IPS-18a (cell line): ENCODE measurements at regions not wholly inside any gene's neighbourhood (a gene's known extent, or its start where the extent isn't known, plus 50 kb on each side); places are given as distances from the start of the nearest gene placed in this dataset.

Source experiments
- H3K27ac ChIP-seq: one replicate; pipeline ENCODE4 v1.5.1; 2013; ENCODE audit warnings: low read length
- H3K27me3 ChIP-seq: one replicate; pipeline ENCODE4 v1.6.1; 2013; ENCODE audit warnings: mild to moderate bottlenecking, low read length; ENCODE audit not compliant: control insufficient read depth, insufficient read depth
- H3K36me3 ChIP-seq: one replicate; pipeline ENCODE4 v1.6.1; 2013; ENCODE audit warnings: low read depth, low read length; ENCODE audit not compliant: control insufficient read depth
- H3K4me1 ChIP-seq: one replicate; pipeline ENCODE4 v1.6.1; 2013; ENCODE audit warnings: low read depth, low read length; ENCODE audit not compliant: control insufficient read depth
- H3K4me3 ChIP-seq: one replicate; pipeline ENCODE4 v1.5.1; 2013; ENCODE audit warnings: low read length
- H3K9ac ChIP-seq: one replicate; pipeline ENCODE4 v1.6.1; 2013; ENCODE audit warnings: mild to moderate bottlenecking, low read length, moderate library complexity
- H3K9me3 ChIP-seq: one replicate; pipeline ENCODE4 v1.6.1; 2013; ENCODE audit warnings: low read depth, low read length; ENCODE audit not compliant: control insufficient read depth

DNA sequence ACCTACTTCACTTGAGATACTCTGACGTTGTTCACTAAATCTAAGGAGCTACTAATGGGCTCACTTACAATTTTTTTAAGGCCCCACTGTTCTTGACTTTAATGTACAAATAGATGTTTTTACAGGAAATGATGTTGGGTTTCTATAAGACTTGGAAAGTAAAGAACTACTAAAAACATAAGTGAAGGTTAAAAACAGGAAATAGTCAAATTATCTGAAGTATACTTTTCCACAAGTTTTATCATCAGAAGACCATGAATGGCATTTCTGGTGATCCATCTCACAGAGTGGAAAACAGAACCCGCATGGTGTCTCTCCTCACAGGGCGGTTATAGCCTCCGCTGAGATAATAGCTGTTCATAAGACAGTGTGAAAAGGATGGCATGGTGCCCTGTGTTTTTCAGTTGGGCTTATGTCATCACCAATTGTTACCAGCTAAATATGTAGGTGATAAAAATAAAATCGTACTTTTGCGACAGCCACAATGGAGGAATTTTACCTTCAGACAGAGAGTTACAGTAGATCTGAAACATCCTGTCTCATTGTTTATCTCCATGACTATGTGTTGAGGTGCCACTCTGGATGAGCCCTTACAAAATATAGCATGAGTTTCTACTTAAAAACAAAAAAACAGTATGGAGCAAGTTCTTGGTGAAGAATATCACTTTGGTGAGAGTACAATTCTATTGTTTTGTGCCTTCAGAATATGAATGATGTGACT, 462.4 kb downstream of the RAP2B start:
- Histone ChIP-seq H3K4me3 (no peak overlapping the region), H3K9ac (no peak overlapping the region), H3K9me3 (peaks cover 6% of the 10 kb centered on the region), H3K36me3 (no peaks in the 10 kb centered on the region), H3K27ac (no peak overlapping the region), H3K27me3 (no peaks in the 10 kb centered on the region), H3K4me1 (peaks cover 10% of the 10 kb centered on the region)

DNA sequence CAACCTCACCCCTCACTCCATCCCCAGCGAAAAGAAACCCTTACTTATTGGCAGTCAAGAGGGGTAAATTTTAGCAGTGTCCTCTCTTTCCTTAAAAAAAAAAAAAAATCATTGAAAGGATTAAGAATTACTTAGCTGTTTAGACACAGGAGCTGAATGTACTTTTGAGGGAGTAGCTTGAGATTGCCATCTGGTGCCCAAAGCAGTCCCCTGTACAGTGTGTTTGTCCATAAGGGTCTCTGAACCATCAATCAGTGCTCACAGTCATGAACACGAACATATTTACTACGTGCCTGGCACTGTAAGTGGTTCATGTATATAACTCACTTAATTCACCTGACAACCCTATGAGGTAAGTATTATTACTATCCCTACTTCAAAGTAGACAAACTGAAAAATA, 463.5 kb downstream of the RAP2B start:
- Histone ChIP-seq H3K9ac (no peak overlapping the region), H3K27me3 (no peaks in the 10 kb centered on the region), H3K36me3 (no peaks in the 10 kb centered on the region), H3K9me3 (peaks cover 5% of the 10 kb centered on the region), H3K4me1 (peaks cover 10% of the 10 kb centered on the region), H3K4me3 (no peak overlapping the region), H3K27ac (no peak overlapping the region)

DNA sequence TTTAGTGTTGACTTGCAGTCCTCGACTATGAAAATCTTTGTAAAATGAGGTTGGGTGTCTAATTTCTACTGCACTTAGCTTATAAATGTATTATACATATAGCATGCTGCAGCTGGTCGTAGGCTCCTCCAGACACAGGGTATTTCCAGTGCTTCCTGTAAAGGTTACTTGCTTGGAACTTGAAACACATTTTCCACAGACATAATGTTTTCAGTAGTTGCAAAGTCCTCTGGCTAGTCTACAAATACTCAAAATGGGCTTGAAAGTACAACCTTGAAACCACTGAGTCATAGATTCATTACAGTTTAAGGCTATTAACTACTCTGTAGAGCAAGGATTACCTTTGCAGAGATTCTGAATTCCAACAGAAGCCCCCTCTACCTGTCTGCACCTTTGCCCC, 464.1 kb downstream of the RAP2B start:
- Histone ChIP-seq H3K27ac (no peak overlapping the region), H3K36me3 (no peaks in the 10 kb centered on the region), H3K27me3 (no peaks in the 10 kb centered on the region), H3K9me3 (no peaks in the 10 kb centered on the region), H3K4me3 (no peak overlapping the region), H3K4me1 (peaks cover 10% of the 10 kb centered on the region), H3K9ac (no peak overlapping the region)

DNA sequence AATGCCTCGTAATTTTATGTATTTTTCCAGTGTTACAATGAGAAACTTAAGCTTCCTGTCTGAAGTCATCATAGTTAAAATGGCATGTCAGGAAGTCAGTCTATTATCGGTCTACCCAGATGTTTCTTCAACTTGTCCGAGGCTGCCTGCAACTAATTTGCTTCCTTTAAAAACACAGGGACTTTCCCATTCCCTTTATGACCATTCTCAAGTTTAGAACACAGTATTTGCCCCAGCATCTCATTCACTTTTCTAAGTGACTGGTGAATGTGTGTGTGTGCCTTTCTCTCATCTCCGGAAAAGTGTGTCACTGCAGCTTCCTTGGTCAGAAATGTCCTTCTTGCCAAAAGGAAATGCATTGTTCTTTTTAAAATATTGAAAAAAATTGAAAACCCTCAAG, 466.6 kb downstream of the RAP2B start:
- Histone ChIP-seq H3K9me3 (no peaks in the 10 kb centered on the region), H3K4me3 (no peak overlapping the region), H3K9ac (no peak overlapping the region), H3K27me3 (no peaks in the 10 kb centered on the region), H3K27ac (no peak overlapping the region), H3K36me3 (no peaks in the 10 kb centered on the region), H3K4me1 (peaks cover 3% of the 10 kb centered on the region)

DNA sequence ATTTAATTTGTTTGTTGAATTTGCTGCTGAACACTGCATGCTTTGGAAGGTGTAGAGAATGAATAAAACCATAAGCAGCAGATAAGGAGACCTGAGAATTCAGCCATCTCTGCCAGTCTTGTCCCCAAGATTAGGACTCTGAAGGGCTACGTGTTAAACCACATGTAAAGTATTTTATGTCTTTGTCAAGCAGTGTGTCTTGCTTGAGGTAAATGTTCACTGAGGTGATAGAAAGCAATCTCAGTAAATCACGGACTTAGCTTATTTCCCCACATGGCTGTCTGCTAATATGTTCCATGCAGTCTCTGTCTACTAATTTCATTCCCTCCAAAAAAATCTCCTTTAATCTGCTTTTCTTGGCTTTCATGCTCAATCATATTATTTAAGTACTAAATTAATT, 467.1 kb downstream of the RAP2B start:
- no peak overlapping the region for H3K27ac ChIP-seq

DNA sequence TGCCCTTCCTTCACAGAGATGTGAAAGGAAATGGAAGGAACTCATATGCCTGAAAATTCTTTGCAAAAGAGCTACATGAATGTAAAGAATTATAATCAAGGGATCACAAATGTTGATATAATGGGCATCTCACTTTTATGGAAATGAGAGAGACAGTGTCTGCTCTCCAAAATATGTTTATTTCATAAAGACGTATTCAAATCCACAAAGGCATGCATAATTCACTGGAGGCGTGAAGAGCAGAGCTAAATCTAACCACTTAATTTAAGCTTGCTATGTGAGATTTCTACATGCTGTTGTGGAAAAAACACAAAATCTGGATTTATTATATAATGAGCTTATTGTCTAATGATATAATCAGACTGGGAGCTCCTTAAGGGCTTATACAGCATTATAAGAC, 469.1 kb downstream of the RAP2B start:
- Histone ChIP-seq H3K9ac (no peak overlapping the region), H3K36me3 (no peaks in the 10 kb centered on the region)

More for the DNA sequence above, 467.1 kb downstream of the RAP2B start:
- Histone ChIP-seq H3K9ac (no peak overlapping the region), H3K4me1 (peaks cover 3% of the 10 kb centered on the region), H3K27me3 (no peaks in the 10 kb centered on the region), H3K9me3 (no peaks in the 10 kb centered on the region), H3K36me3 (no peaks in the 10 kb centered on the region), H3K4me3 (no peak overlapping the region)

DNA sequence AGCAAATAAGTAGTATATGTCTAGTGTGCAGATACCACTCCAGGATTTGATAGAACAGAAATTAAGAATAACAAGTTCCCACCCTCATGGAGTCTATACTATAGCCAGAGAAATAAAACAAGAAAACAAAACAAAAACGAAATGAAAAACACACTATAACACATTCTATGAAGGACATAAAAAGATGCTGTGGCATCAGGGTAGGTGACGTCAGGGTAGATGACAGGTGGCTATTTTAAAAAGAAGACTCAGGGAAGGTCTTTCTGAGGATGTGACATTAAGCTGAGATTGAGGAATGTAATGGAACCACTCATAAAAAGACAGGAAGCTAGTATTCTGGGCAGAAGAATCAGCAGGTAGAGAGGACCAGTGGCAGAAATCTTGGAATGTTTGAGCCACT, 469.6 kb downstream of the RAP2B start:
- H3K36me3 ChIP-seq = no peaks in the 10 kb centered on the region
- H3K9ac ChIP-seq = no peak overlapping the region
- no peak overlapping the region for H3K4me3 ChIP-seq
- no peak overlapping the region for H3K27ac ChIP-seq
- no peaks in the 10 kb centered on the region for H3K27me3 ChIP-seq
- H3K4me1 ChIP-seq = peaks cover 4% of the 10 kb centered on the region
- no peaks in the 10 kb centered on the region for H3K9me3 ChIP-seq

More for the DNA sequence above, 469.1 kb downstream of the RAP2B start:
- Histone ChIP-seq H3K27me3 (no peaks in the 10 kb centered on the region), H3K27ac (no peak overlapping the region), H3K4me3 (no peak overlapping the region), H3K9me3 (no peaks in the 10 kb centered on the region), H3K4me1 (peaks cover 4% of the 10 kb centered on the region)

DNA sequence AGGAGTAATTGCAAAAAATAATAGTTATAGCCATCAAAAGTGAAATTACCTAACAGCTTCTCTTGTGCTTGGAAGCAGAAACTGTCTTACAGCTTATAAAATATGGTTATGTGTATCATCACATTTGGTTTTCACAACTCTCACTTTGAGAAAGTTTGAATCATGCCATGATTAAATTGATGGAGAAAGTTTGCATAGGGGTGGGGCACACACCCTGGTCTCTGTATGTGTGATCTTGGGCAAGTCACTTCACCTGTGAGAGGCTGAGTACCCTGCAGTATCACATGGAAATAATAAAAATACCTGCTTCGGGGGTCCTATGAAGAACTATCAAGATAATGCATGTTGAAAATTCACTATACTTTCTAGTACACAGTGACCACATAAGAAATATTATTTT, 471.4 kb downstream of the RAP2B start:
- Histone ChIP-seq H3K4me3 (no peak overlapping the region), H3K27ac (no peak overlapping the region), H3K27me3 (no peaks in the 10 kb centered on the region)

DNA sequence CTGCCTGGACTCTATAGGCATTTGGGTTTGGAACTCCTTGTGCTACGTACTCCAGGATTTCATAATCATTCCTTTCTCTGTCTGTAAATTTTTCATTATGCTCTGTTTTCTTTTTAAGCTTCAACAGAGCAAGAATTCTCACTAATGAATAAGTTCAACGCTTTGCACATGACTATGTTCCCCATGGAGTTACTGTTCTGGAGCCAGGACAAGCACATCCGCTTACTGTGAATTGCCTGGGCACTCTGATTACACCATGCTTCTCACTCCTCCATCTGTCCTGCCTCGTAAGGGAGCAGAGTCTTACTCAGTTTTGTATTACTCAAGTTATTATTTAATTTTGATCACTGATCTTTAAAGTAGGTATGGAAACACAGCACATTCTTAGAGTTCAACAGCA, 472.7 kb downstream of the RAP2B start:
- no peak overlapping the region for H3K4me3 ChIP-seq
- no peaks in the 10 kb centered on the region for H3K36me3 ChIP-seq
- H3K9me3 ChIP-seq = no peaks in the 10 kb centered on the region
- no peak overlapping the region for H3K9ac ChIP-seq
- no peaks in the 10 kb centered on the region for H3K27me3 ChIP-seq
- peaks cover 6% of the 10 kb centered on the region for H3K4me1 ChIP-seq
- H3K27ac ChIP-seq = no peak overlapping the region

More for the DNA sequence above, 471.4 kb downstream of the RAP2B start:
- Histone ChIP-seq H3K36me3 (no peaks in the 10 kb centered on the region), H3K4me1 (peaks cover 4% of the 10 kb centered on the region), H3K9me3 (no peaks in the 10 kb centered on the region), H3K9ac (no peak overlapping the region)

DNA sequence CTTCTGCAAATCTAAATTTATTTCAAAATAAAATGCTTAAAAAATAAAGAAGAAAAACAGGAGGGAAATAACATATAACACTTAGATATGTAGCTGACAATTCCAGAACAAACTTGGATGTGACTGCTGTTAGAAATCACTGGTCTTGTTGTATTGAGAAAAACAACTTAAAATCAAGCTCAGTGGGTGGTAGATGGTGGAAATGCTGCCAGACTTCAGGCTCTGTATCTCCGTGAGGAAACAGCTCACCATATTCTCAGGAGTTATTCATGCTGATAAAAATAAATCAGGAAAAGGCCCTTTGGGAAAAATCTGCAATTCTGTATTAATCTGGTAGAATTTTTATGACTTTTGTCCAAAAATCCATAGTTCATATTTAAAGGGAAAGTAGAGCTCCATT, 477.6 kb downstream of the RAP2B start:
- Histone ChIP-seq H3K4me1 (peaks cover 44% of the 10 kb centered on the region), H3K4me3 (no peak overlapping the region), H3K9me3 (no peaks in the 10 kb centered on the region), H3K9ac (no peak overlapping the region), H3K36me3 (no peaks in the 10 kb centered on the region), H3K27ac (no peak overlapping the region), H3K27me3 (no peaks in the 10 kb centered on the region)

DNA sequence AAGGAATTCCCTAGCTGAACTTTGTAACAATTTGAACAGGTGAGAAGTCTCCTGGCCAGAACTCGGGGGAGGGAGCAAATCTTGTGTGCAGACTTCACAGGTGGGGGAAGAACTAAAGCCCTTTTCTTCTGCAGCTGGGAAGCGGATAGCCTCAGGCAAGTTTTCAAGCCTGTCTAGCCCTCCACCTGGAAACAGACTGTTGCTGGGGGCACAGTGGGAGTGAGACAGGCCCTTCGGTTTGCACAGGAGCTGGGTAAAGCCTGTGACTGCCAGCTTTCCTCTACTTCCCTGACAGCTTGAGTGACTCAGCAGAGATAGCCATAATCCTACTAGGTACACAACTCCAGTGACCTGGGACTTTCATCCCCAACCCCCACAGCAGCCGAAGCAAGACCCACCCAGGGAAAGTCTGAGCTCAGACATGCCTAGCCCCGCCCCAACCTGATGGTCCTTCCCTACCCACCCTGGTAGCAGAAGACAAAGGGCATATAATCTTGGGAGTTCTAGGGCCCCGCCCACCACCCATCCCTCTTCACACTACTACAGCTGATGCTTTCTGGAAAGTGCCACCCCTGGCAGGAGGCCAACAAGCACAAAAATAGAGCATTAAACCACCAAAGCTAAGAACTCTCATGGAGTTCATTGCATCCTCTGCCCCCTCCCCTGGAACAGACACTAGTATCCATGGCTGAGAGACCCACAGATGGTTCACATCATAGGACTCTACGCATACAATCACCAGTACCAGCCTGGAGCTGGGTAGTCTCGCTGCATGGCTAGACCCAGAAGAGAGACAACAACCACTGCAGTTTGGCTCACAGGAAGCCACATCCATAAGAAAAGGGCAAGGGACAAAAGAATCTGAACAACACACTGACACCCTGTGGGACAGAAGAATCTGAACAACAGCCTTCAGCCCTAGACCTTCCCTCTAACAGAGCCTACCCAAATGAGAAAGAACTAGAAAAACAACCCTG, 479.0 kb downstream of the RAP2B start:
- Histone ChIP-seq H3K4me3 (peak overlapping the region; percentile 21), H3K27me3 (no peaks in the 10 kb centered on the region), H3K9me3 (no peaks in the 10 kb centered on the region), H3K27ac (peak overlapping the region; percentile 39), H3K36me3 (no peaks in the 10 kb centered on the region), H3K9ac (no peak overlapping the region), H3K4me1 (peaks cover 42% of the 10 kb centered on the region)
